ENCODE measurements at regions not wholly inside any gene's neighbourhood (a gene's known extent, or its start where the extent isn't known, plus 50 kb on each side); places are given as distances from the start of the nearest gene placed in this dataset.
"Not testable (repeated sequence)": the region's sequence is repeated elsewhere in the genome, so short reads cannot be mapped to it uniquely, and the experiment has no call there.

DNA sequence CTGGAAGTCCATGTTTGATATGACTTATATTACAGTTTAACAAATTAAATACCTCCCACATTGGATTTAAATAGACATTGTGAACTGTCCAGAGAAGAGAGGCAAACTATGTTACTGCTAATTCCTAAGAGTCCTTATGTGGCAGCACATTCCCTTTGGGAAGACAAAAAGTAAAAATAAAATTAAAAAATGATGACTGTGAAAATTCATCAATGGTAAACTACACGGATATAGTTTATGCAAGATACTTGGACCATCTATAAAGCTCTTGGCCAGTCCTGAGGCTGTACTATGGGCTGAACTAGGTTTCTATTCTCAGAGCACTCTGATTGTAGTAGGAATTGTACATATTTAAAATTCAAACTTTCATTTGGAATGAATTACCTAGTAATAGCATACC, 206.4 kb downstream of the LRRK2 start:
- DNase-seq (ENCODE audit: low spot score): no peak

DNA sequence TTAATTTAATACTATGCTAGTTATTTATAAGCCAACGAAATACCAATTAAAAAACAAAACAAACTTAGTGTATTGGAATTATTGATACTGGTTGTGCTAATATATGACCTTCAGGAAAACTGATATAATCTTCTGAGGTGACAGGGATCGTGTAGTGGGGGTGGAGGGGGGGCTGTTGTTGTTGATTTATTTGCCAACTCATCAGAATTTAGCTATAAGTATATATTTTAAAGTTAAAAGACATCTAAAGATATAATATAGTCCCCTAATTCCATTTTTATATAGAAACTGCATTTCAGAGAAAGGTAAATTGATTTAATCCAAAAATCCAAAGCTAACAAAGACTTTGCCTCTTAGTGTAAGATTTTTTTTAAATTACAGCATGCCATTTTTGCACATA, 210.5 kb downstream of the LRRK2 start:
- DNase-seq (ENCODE audit: low spot score): no peak

DNA sequence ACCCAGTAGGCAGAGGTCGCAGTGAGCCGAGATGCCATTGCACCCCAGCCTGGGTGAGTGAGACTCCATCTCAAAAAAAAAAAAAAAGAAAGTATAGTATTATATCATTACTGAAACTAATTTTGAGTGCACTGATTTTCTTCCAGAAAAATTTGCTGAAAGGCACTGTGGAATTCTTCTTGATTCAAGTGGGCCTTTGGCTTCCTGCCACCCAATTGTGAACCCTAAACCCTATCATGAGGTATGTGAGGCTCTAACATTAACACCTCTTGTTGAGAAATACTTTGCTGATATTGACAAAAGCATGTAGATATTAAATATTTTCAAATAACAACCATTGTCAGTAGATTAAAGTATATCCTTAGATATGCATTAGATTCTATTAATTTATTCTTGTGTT, 211.2 kb downstream of the LRRK2 start:
- no peak for DNase-seq (ENCODE audit: low spot score)

DNA sequence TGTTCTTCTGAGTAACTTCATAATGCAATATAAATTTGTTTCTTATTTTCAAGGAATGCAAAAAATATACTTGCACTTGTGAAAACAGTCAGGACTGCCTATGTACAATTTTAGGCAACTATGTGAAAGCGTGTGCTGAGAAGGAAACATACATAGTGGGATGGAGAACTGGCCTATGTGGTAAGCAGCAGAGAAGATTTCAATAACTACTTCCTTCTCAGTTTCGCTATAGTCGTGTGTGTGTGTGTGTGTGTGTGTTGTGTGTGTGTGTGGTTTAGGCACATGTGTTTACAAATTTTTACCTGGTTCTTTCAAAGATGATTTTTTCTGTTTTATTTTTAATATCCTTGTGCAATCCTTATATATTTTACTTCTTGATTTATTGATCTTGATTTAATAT, 211.8 kb downstream of the LRRK2 start:
- no peak for DNase-seq (ENCODE audit: low spot score)

DNA sequence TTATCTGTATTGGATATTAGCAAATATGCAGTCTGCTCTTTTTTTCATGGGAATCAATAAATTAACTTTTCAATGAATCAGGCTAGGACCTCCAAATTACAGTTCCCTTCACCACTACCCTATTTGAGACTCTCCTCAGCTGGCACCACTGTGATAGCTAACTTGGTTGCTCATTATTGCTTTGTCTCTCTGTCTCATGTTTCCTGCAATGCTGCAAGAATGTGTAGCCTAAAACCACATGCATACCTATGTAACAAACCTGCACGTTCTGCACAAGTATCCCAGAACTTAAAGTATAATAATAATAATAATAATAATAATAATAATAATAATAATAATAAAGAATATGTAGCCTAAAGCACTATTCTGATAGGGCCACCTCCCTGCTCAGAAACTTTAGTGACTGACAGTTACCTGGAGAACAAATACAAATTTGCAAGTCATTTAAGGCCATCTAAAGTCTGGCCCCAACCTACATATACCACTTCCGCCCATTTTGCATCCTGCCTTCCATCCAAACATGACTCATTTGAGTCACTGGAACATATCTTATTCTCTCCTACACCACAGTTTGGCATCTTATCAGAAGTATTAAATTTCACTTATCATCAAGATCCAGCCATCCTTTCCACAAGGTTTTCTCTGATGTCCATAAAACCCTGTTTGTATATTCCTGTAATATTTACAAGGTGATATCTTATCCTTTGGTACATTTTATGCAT, 215.1 kb downstream of the LRRK2 start:
- DNase-seq (ENCODE audit: low spot score): no peak

DNA sequence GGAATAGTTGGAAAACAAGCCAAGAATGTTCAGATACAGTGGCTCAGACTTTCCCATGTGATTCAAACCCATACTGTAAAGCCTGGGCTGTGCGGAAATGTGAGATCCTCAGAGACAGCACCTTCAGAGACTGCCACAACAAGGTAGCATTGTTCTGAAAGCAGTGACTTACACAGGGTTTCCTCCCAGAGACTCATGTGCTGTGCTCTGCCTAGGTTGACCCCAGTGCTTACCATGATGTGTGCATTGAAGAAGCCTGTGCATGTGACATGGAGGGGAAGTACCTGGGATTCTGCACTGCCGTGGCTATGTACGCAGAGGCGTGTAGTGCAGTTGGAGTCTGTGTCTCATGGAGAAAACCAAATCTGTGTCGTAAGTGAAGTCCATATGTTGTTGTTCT, 219.4 kb downstream of the LRRK2 start:
- no peak for DNase-seq (ENCODE audit: low spot score)

DNA sequence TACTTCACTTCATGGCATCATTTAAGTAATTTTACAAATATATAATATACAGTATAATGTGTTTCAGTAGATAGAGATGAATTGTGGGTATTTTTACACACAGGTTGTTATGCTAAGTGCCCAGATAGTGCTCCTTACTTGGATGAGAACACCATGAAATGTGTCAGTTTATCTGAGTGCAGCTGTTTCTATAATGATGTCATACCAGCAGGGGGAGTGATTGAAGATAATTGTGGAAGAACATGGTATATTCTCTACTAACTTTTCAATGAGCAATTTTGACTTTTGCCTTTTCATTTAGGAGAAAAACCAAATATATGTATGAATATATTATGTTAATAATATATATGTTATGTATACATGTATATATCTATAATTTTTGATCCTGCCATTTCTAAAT, 221.6 kb downstream of the LRRK2 start:
- no peak for DNase-seq (ENCODE audit: low spot score)

DNA sequence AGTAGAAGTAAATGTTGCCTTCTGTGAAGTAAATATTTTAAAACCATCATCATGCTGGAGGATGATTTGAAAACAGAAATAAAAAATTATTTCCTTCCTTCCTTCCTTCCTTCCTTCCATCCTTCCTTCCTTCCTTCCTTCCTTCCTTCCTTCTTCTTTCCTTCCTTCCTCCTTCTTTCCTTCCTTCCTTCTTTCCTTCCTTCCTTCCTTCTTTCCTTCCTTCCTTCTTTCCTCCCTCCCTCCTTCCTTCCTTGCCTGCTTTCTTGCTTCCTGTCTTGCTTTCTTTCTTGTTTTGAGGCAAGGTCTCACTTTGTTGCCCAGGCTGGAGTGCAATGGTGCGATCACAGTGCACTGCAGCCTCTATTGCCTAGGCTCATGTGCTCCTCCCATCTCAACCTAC, 223.7 kb downstream of the LRRK2 start:
- DNase-seq (ENCODE audit: low spot score): not testable (repeated sequence)

DNA sequence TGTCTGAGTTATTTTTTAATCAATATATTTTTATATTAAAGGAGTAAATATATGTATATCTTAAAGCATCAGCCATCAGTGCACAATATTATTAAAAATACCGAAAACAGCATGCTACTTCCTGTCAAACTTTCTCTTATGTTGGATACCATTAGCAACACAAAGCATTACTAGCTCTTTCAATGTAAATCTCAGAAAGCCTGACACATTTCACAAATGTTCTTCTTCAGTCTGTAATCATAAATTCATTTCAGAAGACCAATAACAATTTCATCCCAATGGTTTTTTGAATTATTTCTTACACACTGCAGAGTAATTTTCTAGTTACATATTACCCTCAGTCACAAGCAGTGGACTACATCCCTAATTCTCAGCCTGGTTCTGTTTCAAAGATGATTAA, 226.9 kb downstream of the LRRK2 start:
- no peak for DNase-seq (ENCODE audit: low spot score)

DNA sequence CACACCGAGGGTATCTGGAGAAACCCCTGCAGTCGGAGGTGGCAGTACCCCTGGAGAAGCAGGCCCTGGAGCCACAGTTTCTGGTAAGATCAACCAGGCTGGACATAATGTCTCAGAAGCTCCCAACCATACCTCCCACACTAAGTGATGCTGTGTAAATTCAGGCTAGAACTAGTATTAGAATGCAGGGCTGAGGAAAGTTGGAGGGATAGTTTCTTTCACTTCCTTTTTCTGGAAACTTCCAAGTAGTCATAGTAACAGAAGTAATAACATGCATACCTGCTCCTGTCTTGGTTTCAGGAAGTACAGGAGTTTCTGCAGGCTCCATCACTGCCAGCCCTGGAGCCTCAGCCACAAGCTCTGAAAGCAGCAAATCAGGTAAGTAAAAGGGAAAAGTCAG, 228.1 kb upstream of the CNTN1 start:
- no peak for DNase-seq (ENCODE audit: low spot score)

DNA sequence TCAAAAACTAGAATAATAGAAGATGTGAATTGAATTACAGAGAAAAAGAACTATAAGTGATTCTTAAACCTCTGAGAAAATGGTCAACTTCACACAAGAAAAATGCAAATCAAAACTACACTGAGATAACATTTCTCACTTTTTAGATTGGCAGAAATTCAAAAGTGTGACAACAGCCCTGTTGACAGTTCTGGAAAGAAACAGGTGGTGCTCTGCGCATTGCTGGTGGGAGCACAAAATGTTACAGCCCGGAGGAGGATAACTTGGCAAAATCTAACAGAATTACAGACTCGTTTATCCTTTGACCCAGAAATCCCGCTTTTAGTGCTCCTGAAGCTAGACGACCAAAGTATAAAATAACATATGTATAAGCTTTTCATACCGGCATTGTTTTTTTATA, 222.5 kb upstream of the CNTN1 start:
- no peak for DNase-seq (ENCODE audit: low spot score)

DNA sequence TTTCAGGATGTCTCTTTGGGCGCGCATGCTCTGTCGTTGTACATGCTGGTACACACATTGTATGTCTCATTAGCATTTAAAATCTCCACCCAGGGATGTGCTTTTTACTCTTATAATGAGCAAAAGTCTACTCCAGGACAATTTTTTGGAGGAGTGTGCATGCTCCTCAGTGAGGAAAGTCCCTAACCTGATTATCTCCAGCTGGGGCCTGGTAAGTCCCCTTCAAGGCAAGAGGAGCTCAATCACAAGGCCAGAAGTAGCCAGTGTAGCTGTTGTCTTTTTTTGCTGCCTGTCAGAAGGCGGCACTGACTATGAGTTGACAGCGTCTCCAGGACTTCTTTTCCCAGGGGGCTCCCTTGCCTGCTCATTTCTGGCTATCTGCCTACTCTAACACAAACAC, 218.3 kb upstream of the CNTN1 start:
- DNase-seq (ENCODE audit: low spot score): no peak

DNA sequence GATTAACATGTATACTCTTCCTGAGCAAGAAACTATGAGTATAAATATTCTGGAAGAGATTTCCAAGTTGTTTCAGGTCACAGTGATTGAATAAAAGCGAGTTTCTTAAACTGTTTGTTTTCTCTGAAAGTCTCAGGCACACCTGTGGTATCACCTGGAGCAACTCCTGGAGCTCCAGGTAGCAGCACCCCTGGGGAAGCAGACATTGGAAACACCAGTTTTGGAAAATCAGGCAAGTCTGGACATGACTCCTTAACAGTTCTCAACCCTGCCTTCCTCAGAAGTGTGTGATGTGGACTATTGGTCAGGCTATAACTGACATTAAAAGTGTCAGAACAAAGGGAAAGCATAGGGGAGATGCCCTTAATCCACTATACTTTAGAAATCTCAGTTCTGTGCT, 217.6 kb upstream of the CNTN1 start:
- DNase-seq (ENCODE audit: low spot score): no peak

DNA sequence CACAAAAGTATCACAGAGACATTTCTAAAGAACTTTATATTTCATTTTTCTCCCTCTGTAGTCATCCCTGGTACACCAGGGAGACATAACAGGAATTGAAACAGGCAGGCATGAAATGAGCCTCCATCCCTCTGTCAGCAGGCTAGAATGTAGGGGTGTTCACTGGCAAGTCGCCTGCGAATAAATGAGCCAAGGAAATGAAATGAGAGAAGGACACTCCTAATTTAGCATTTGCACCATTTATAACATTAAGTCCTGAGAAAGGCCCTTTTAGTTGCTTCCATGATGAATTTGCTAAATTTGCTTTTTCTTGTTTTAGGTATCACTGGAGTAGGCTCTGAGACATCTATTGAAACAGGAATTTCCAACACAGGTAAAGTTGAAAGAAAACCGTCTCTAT, 192.4 kb upstream of the CNTN1 start:
- DNase-seq (ENCODE audit: low spot score): no peak

DNA sequence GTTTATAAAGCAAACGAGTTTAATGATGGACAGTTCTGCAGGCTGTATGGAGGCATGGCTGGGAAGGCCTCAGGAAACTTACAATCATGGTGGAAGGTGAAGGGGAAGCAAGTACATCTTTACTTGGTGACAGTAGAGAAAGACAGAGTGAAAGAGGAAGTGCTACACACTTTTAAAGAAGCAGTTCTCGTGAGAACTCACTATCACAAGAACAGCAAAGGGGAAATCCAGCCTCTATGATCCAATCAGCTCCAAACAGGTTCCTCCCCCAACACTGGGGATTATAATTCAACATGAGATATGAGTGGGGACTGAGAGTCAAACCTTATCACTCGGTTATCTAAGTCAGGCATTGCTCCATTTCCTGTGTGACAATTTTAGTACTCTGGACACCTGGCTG, 189.9 kb upstream of the CNTN1 start:
- no peak for DNase-seq (ENCODE audit: low spot score)

DNA sequence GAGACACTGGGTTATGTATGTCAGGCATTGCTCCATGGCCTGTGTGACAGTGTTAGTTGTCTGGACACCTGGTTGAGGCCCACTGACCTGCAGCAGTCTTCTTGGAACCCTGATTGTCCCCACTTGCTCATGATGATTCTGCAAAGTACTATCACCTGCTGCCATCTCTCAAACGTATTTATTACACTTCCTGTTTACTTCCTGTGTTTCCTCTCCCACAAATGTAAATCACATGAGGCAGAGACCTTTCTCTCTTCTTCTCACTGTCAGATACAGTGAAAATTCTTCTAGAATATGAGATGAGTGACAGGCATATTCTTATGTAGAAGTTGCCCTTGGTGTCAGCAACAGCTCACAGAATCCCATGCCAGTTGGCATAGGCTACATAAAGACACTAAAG, 186.9 kb upstream of the CNTN1 start:
- no peak for DNase-seq (ENCODE audit: low spot score)

DNA sequence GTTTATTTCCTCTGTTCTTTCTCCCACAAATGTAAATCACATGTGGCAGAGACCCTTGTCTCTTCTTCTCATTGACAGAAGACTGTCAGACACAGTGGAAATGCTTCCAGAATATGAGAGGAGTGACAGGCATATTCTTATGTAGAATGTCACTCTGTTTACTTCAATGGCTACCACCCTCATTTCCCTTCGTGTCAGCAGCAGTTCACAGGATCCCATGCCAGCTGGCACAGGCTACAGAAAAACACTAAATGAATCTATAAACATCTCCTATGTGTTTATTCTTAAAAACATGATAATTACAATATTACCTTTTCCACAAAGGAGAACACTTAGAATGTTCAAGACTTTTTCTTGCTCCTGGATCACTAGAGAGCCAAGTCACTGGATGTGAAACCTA, 183.8 kb upstream of the CNTN1 start:
- DNase-seq (ENCODE audit: low spot score): no peak

DNA sequence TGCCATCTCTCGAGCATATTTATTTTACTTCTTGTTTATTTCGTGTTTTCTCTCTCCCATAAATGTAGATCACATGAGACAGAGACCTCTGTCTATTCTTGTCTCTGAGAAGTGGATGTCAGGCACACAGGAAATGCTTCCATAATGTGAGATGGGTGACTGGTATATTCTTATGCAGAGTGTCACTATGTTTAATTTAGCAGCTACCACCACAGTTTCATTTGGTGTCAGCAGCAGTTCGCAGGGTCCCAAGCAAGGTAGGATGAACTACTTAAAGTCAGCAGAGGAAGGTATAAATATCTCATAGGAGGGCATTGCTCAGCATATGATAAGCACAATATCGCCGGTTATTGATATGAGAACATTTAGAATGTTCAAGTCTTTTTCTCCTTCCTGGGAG, 180.9 kb upstream of the CNTN1 start:
- no peak for DNase-seq (ENCODE audit: low spot score)

DNA sequence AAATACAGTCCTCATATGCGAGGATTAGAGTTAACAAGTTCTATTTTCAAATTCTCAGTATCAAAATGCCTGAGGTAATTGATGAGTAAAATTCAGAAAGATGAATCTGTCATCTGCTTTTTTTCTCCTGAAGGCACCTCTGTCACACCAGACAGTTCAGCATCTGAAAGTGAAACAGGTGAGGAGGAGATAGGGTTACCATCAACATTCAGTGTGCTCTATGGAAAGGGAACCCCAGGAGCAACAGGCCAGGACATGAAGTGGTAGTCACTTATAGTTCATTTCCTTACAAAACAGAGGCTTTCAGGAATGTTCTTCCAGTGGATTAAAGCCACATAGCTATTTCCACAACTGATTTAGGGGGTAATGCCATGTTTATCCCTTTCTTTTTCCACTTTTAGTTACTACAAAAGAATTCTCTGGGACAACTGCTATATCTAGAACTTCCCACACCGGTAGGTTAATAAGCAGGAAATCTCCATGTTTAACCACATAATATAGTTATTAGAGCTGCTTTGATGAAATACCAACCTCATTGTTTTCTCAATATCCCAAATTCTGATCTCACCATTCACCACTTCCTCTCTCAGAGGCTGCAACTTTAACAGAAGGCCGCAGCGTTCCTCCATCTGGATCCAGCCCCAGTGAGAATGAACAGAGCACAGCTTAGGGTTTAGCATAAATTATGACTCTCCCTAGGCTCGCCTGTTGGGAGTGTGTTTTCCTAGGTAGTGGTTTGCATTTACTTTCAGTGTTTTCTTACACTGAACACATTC, 177.0 kb upstream of the CNTN1 start:
- DNase-seq (ENCODE audit: low spot score): no peak

DNA sequence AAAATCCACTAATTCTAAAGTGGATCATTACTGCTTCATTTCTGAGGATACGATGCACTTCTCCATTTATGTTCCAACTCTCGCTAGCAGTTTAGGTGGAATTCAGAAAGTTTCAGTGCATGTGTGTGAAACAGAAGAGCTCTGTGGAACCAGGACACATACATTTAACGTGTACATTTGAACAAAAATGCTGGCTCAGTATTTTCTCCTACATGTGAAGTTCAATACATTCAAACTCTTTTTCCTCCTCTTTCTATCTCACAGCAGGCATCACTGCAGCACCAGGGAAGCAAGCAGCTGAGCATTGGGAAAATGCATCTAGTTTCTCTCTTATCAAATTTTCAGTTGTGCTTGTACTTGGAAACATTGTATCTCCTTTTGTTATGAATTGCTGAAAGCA, 169.4 kb upstream of the CNTN1 start:
- no peak for DNase-seq (ENCODE audit: low spot score)

DNA sequence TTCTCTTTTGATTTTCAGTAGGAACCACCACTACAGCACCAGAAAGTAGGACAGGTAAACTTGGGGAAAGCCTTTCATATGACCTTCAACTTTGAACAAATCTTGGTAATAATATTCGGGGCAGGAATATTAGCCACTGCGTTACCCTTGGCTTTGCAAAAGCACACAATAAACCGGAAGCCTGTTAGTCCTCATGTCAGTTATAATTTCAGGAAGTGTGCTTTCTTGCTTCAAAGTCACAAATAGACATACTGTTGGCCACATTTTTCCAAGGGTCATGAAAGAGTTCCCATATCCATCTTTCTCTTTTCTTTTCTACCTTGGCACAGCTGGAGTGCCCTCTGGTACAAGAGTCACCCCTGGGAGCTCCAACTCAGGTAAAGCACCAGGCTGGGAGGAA, 167.2 kb upstream of the CNTN1 start:
- DNase-seq (ENCODE audit: low spot score): no peak

DNA sequence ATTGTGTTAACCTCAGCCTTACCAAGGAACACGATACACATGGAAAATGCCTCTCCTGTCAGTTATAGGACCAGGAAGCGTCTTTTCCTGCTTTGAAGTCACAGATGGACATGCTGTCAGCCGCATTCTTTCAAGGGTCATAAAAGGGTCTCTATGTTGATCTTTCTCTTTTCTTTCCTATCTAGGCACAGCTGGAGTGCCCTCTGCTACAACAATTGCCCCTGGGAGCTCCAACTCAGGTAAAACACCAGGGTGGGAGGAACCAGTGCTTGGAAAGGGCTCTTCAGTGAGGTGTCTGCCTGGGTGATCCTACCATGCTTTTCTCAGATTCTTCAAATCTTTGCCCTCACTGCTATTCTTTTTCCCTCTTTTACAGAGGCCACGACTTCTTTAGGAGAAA, 157.4 kb upstream of the CNTN1 start:
- no peak for DNase-seq (ENCODE audit: low spot score)

DNA sequence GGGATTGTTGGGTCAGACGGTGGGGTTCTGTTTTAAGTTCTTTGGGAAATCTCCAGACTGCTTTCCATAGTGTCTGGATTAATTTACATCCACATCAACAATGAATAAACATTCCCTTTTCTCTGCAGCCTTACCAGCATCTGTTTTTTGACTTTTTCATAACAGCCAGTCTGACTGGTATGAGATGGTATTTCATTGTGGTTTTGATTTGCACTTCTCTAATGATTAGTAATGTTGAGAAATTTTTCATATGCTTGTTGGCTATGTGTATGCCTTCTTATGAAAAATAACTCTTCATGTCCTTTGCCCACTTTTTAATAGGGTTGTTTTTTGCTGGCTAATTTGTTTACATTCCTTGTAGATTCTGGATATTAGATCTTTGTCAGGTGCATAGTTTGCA, 140.8 kb upstream of the CNTN1 start:
- DNase-seq (ENCODE audit: low spot score): no peak

DNA sequence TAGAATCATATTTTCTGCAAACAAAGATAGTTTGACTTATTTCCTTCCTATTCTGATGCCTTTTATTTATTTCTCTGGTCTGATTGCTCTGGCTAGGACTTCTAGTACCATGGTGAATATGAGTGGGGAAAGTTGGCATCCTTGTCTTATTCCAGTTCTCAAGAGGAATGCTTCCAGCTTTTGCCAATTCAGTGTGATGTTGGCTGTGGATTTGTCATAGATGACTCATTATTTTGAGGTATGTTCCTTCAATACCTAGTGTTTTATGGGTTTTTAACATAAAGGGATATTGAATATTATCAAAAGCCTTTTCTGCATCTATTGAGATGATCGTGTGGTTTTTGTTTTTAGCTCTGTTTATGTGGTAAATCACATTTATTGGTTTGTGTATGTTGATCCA, 139.4 kb upstream of the CNTN1 start:
- DNase-seq (ENCODE audit: low spot score): no peak

All from activated CD4-positive, alpha-beta T cell treated with anti-CD3 and anti-CD28 coated beads, Interleukin-2, Interleukin-4, amounts not matched to agents 100 ng/mL and 50 ng/mL, durations not matched to agents 16 hours and 8 hours (primary cell).